BE2C (cell line): ENCODE measurements at regions not wholly inside any gene's neighbourhood (a gene's known extent, or its start where the extent isn't known, plus 50 kb on each side); places are given as distances from the start of the nearest gene placed in this dataset.
A peak's percentile ranks its signal among the peaks of the same experiment; 100 is the strongest.

Experiments
- DNase-seq: peaks from one replicate; pipeline ENCODE4 v3.0.0-alpha.2; 2020
- H3K27me3 ChIP-seq: fragments of 250-450 bp; sonication (Bioruptor Pico); 2 replicates; pipeline ENCODE4 v1.5.1; 2020; ENCODE audit warnings: mild to moderate bottlenecking
- H3K36me3 ChIP-seq: fragments of 250-450 bp; sonication (Bioruptor Pico); 2 replicates; pipeline ENCODE4 v1.5.1; 2020; ENCODE audit warnings: mild to moderate bottlenecking
- H3K4me1 ChIP-seq: fragments of 250-450 bp; sonication (Bioruptor Pico); 2 replicates; pipeline ENCODE4 v1.5.1; 2020
- H3K4me3 ChIP-seq: 2 replicates; pipeline ENCODE4 v1.5.1; 2011; ENCODE audit warnings: low read depth, low read length
- H3K9me3 ChIP-seq: fragments of 250-450 bp; sonication (Bioruptor Pico); 2 replicates; pipeline ENCODE4 v1.5.1; 2020
- CTCF ChIP-seq: IDR thresholded peaks from 2 replicates; pipeline ENCODE4 v1.5.1; 2012; ENCODE audit warnings: mild to moderate bottlenecking, low read depth, low read length

DNA sequence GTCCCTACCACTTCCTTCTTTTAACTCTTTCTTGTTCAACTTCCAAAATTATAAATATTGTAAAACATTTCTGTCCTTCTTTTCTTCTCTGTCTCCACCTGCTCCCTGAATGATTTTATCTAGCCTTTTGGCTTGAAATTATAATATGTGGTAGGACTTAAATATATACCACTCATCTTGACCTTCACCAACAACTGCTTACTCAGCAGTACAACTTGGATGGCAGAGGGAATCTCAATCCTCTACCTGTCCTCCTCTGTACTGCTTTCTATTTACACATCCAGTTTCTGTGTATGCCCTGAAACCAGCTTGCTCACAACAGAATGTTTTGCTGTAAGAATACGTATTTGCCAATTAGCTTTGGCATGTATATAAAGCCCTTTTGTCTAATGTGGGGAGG is 1392.5 kb downstream of the EPHA7 start:
- no peaks in the 10 kb centered on the region for H3K9me3 ChIP-seq
- DNase-seq: no peak
- no peak for TF ChIP-seq CTCF
- peaks cover 18% of the 10 kb centered on the region for H3K4me1 ChIP-seq
- H3K4me3 ChIP-seq: no peak overlapping the region
- no peaks in the 10 kb centered on the region for H3K36me3 ChIP-seq
- no peaks in the 10 kb centered on the region for H3K27me3 ChIP-seq

DNA sequence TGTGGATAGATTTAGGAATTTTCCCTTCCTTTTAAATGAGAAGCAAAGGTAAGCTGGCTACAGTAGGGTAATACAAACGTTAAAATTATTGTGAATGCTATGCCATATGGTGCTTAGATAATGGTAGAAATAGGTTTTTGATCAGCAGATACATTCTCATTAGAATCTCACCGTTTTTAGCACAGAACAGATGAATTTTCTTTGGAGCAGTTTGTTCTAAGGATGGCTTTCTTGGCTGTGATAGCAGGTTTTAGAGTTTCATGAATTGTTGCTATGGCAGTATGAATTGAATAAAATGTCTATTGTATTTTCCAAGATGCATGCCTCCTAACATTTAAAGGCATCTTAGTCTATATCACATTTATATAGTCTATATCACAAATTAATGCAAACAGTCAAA is 1394.5 kb downstream of the EPHA7 start:
- no peak for DNase-seq
- Histone ChIP-seq H3K4me1 (peaks cover 18% of the 10 kb centered on the region), H3K9me3 (no peaks in the 10 kb centered on the region), H3K36me3 (no peaks in the 10 kb centered on the region), H3K27me3 (no peaks in the 10 kb centered on the region), H3K4me3 (no peak overlapping the region)
- no peak for TF ChIP-seq CTCF

- TF ChIP-seq CTCF: no peak
- H3K27me3 ChIP-seq: no peaks in the 10 kb centered on the region
- no peaks in the 10 kb centered on the region for H3K36me3 ChIP-seq
Measured at GRCh38 chr6:92024110-92024509, 1395.2 kb downstream of the EPHA7 start.

GRCh38 chr6:92023410-92023966 is 1395.9 kb downstream of the EPHA7 start:
- TF ChIP-seq CTCF: no peak
- peak; percentile 64 for DNase-seq

More at GRCh38 chr6:92024110-92024509, 1395.2 kb downstream of the EPHA7 start:
- Histone ChIP-seq H3K9me3 (no peaks in the 10 kb centered on the region), H3K4me3 (no peak overlapping the region), H3K4me1 (peaks cover 18% of the 10 kb centered on the region)
- peak; percentile 11 for DNase-seq

GRCh38 chr6:92011681-92012245 is 1407.6 kb downstream of the EPHA7 start:
- no peaks in the 10 kb centered on the region for H3K36me3 ChIP-seq
- H3K4me1 ChIP-seq: 0 out of 2 replicates have a peak, but pooled peaks cover 7% of the 10 kb centered on the region
- no peaks in the 10 kb centered on the region for H3K27me3 ChIP-seq
- DNase-seq: no peak
- no peak overlapping the region for H3K4me3 ChIP-seq
- no peaks in the 10 kb centered on the region for H3K9me3 ChIP-seq
- TF ChIP-seq CTCF: no peak

More at GRCh38 chr6:92023410-92023966, 1395.9 kb downstream of the EPHA7 start:
- H3K4me1 ChIP-seq: peaks cover 18% of the 10 kb centered on the region
- H3K4me3 ChIP-seq: no peak overlapping the region
- no peaks in the 10 kb centered on the region for H3K36me3 ChIP-seq
- no peaks in the 10 kb centered on the region for H3K9me3 ChIP-seq
- no peaks in the 10 kb centered on the region for H3K27me3 ChIP-seq

- TF ChIP-seq CTCF: no peak
- Histone ChIP-seq H3K27me3 (no peaks in the 10 kb centered on the region), H3K9me3 (no peaks in the 10 kb centered on the region), H3K4me3 (no peak overlapping the region), H3K36me3 (no peaks in the 10 kb centered on the region), H3K4me1 (0 out of 2 replicates have a peak, but pooled peaks cover 4% of the 10 kb centered on the region)
- DNase-seq: no peak
Measured at GRCh38 chr6:92008757-92009502, 1410.4 kb downstream of the EPHA7 start.
